Uterus (tissue), 2 donors: ENCODE measurements at regions not wholly inside any gene's neighbourhood (a gene's known extent, or its start where the extent isn't known, plus 50 kb on each side); places are given as distances from the start of the nearest gene placed in this dataset.
"Not testable (repeated sequence)": the region's sequence is repeated elsewhere in the genome, so short reads cannot be mapped to it uniquely, and the experiment has no call there.

Experiments used
- CTCF ChIP-seq, 4 experiments: fragments of 200-600 bp in 2 of 4; fragments of 450-650 bp in 2 of 4; sonication (generic) in 2 of 4; IDR thresholded peaks; one replicate each; pipeline ENCODE4 v1.5.1; 2016 to 2019; ENCODE audit warnings: antibody characterized with exemption in 4 of 4, mild to moderate bottlenecking in 2 of 4, moderate library complexity in 1 of 4
- POLR2A ChIP-seq, 2 donors: fragments of 450-650 bp; IDR thresholded peaks; one replicate each; pipeline ENCODE4 v1.6.1; 2016; ENCODE audit warnings: antibody characterized with exemption in 2 of 2, mild to moderate bottlenecking in 1 of 2, moderate library complexity in 1 of 2

- TF ChIP-seq CTCF, POLR2A (IDR thresholded peaks at IDR 0.05): not testable (repeated sequence)
These were observed 564.5 kb upstream of the SLITRK6 start for GRCh38 chr13:86363749-86364148.
